Hepatic stellate cell (primary cell): ENCODE measurements at regions not wholly inside any gene's neighbourhood (a gene's known extent, or its start where the extent isn't known, plus 50 kb on each side); places are given as distances from the start of the nearest gene placed in this dataset.

Experiments
- DNase-seq: peaks from one replicate; pipeline ENCODE4 v3.0.0; 2011; ENCODE audit warnings: low spot score

GRCh38 chr2:144607891-144608521 is 88.1 kb upstream of the ZEB2 start:
- DNase-seq = no peak

- no peak for DNase-seq
Observed at GRCh38 chr2:144607099-144607498, 87.2 kb upstream of the ZEB2 start.

- no peak for DNase-seq
Observed at GRCh38 chr2:144606466-144607095, 86.7 kb upstream of the ZEB2 start.

GRCh38 chr2:144605231-144605840 is 85.4 kb upstream of the ZEB2 start:
- no peak for DNase-seq

GRCh38 chr2:144603334-144603733 is 83.4 kb upstream of the ZEB2 start:
- DNase-seq = no peak

- DNase-seq = no peak
Observed at GRCh38 chr2:144598906-144599305, 79.0 kb upstream of the ZEB2 start.

GRCh38 chr2:144597894-144598593 is 78.1 kb upstream of the ZEB2 start:
- DNase-seq = no peak

- no peak for DNase-seq
Observed at GRCh38 chr2:144597388-144597787, 77.5 kb upstream of the ZEB2 start.

- peak; percentile 38 for DNase-seq
Observed at GRCh38 chr2:144596073-144596871, 76.4 kb upstream of the ZEB2 start.

GRCh38 chr2:144595686-144596072 is 75.8 kb upstream of the ZEB2 start:
- no peak for DNase-seq

- no peak for DNase-seq
Observed at GRCh38 chr2:144595279-144595678, 75.4 kb upstream of the ZEB2 start.

GRCh38 chr2:144593803-144594202 is 73.9 kb upstream of the ZEB2 start:
- DNase-seq = no peak

GRCh38 chr2:144592500-144593256 is 72.8 kb upstream of the ZEB2 start:
- no peak for DNase-seq

- DNase-seq = no peak
Observed at GRCh38 chr2:144587306-144587705, 67.4 kb upstream of the ZEB2 start.

GRCh38 chr2:144586476-144586875 is 66.6 kb upstream of the ZEB2 start:
- no peak for DNase-seq

GRCh38 chr2:144583741-144584453 is 64.0 kb upstream of the ZEB2 start:
- DNase-seq = peak; percentile 44

GRCh38 chr2:144583381-144583729 is 63.4 kb upstream of the ZEB2 start:
- no peak for DNase-seq

- DNase-seq = no peak
Observed at GRCh38 chr2:144582651-144583380, 62.9 kb upstream of the ZEB2 start.

GRCh38 chr2:144580521-144581161 is 60.7 kb upstream of the ZEB2 start:
- no peak for DNase-seq

GRCh38 chr2:144579556-144579955 is 59.6 kb upstream of the ZEB2 start:
- DNase-seq = no peak
